Hepatocyte (in vitro differentiated cells): ENCODE measurements at regions not wholly inside any gene's neighbourhood (a gene's known extent, or its start where the extent isn't known, plus 50 kb on each side); places are given as distances from the start of the nearest gene placed in this dataset.
"Not testable (repeated sequence)": the region's sequence is repeated elsewhere in the genome, so short reads cannot be mapped to it uniquely, and the experiment has no call there.

Source experiments
- DNase-seq: peaks from one replicate; pipeline ENCODE4 v3.0.0-alpha.2; 2016; ENCODE audit warnings: low spot score
- H2AFZ ChIP-seq: fragments of 200-600 bp; sonication (generic); 2 replicates; pipeline ENCODE4 v1.6.0; 2016; ENCODE audit warnings: antibody characterized with exemption, mild to moderate bottlenecking
- H3K27ac ChIP-seq: fragments of 200-600 bp; sonication (generic); 2 replicates; pipeline ENCODE4 v1.5.1; 2016; ENCODE audit warnings: mild to moderate bottlenecking
- H3K27me3 ChIP-seq: fragments of 200-600 bp; sonication (generic); 2 replicates; pipeline ENCODE4 v1.6.1; 2016
- H3K36me3 ChIP-seq: fragments of 200-600 bp; sonication (generic); replicated peaks from 2 replicates; pipeline ENCODE4 v1.5.1; 2016; ENCODE audit warnings: low read depth; ENCODE audit not compliant: insufficient read depth
- H3K4me1 ChIP-seq: fragments of 200-600 bp; sonication (generic); 2 replicates; pipeline ENCODE4 v1.5.1; 2016; ENCODE audit warnings: mild to moderate bottlenecking, moderate library complexity; ENCODE audit not compliant: insufficient read depth
- H3K4me2 ChIP-seq: fragments of 200-600 bp; sonication (generic); 2 replicates; pipeline ENCODE4 v1.6.0; 2016
- H3K4me3 ChIP-seq: fragments of 200-600 bp; sonication (generic); 2 replicates; pipeline ENCODE4 v1.5.1; 2016; ENCODE audit warnings: mild to moderate bottlenecking
- H3K79me2 ChIP-seq: fragments of 200-600 bp; sonication (generic); 2 replicates; pipeline ENCODE4 v1.6.0; 2017; ENCODE audit warnings: mild to moderate bottlenecking
- H3K9me2 ChIP-seq: fragments of 200-600 bp; sonication (generic); replicated peaks from 2 replicates; pipeline ENCODE4 v1.6.0; 2017; ENCODE audit warnings: mild to moderate bottlenecking; ENCODE audit not compliant: insufficient read depth
- H3K9me3 ChIP-seq: fragments of 200-600 bp; sonication (generic); 2 replicates; pipeline ENCODE4 v1.5.1; 2016; ENCODE audit warnings: low read depth, mild to moderate bottlenecking
- H4K20me1 ChIP-seq: fragments of 200-600 bp; sonication (generic); 2 replicates; pipeline ENCODE4 v1.6.0; 2016; ENCODE audit warnings: mild to moderate bottlenecking; ENCODE audit not compliant: insufficient read depth, poor library complexity, severe bottlenecking
- WGBS: methylation state at CpG from one replicate; pipeline ENCODE4 v1.1.6; 2016; ENCODE audit warnings: low lambda C conversion rate; ENCODE audit errors: missing lambda C conversion rate; 5-methylcytosine and 5-hydroxymethylcytosine counted together

DNA sequence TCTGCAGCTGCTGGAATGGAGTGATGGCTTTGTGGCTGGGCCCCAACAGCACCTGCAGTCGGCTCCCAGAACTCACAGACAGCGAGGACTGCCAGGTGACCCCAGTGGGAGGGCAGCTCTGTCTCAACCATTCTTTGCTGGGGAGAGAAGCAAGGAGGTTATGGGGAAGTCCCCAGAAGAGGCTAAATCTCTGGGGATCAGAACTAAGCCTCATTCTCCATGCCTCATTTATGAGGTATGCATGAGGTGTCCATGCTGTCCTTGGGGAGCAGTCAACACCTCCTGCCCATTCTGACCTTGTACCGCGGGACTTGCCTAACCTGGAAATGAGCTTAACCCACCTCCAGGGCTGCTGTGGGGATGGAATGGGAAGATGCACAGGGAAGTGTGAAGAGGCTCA is 111.5 kb upstream of the MTLN start:
- H3K4me3 ChIP-seq, H3K4me2 ChIP-seq, H3K9me2 ChIP-seq, H3K27ac ChIP-seq, DNase-seq, H3K79me2 ChIP-seq, H3K36me3 ChIP-seq, H3K27me3 ChIP-seq, H4K20me1 ChIP-seq, H3K9me3 ChIP-seq, H3K4me1 ChIP-seq, H2AFZ ChIP-seq: not testable (repeated sequence)
- WGBS: no CpG with 5 or more reads among the region's 4 CpGs

DNA sequence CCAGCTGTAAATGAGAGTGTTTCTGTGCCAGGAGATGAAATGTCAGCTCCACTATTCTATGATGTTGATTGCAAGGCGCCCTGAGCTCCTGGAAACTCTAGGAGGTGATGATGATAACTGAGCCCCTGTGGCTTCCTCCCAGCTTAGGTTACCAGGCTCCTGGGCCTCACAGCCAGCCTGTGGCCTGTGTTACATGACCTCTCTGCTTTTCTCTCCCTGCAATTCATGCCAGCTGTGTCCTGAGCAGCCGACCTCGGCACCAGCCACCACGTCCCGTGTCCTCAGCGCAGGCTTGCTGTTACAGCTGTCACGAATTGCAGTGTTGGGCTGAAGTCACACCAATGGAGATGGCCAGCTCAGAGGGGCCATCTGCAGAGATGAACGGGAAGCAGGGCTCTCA is 110.2 kb upstream of the MTLN start:
- H4K20me1 ChIP-seq, DNase-seq, H3K9me2 ChIP-seq, H3K4me1 ChIP-seq, H3K36me3 ChIP-seq, H3K79me2 ChIP-seq, H3K4me2 ChIP-seq, H3K4me3 ChIP-seq, H3K27ac ChIP-seq, H3K27me3 ChIP-seq, H3K9me3 ChIP-seq, H2AFZ ChIP-seq: not testable (repeated sequence)
- no CpG with 5 or more reads among the region's 8 CpGs for WGBS

DNA sequence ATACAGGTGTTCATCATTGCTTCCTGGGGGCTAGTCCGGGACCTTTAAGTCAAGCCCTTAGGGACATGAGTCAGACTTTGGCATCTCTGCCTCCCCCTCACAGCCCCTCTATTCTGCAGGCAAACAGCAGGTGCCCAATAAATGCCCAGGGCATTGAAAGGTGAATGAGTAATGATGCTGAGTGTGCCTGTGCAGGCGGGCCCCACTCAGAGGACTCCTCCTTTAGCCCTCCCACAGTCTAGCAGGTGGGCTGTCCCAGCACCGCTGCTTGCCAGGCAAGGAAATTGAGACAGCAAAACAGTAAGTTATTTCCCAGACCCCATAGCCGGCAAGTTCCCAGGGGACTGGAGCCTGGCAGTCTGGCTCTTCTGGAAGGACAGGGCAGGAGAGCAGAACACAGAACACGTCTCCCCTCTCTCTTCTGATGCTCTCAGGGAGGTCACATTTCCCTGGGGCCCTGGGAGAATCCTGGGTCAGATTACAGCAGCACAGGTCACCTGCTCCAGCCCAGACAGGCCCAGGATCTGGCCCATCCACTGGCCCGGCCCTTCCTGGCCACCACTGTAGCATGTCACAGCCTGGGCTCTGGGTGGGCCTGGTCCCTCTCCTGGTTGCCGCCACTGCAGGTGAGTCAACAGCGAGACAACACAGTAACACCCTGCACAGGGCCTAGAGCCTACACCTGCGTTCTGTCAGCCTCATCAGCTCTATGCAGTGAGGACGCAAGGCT is 108.7 kb upstream of the MTLN start:
- H3K27ac ChIP-seq, H3K27me3 ChIP-seq, H3K4me2 ChIP-seq, H3K9me2 ChIP-seq, H2AFZ ChIP-seq, H3K9me3 ChIP-seq, H3K4me3 ChIP-seq, H3K36me3 ChIP-seq, H3K4me1 ChIP-seq, H3K79me2 ChIP-seq, DNase-seq, H4K20me1 ChIP-seq: not testable (repeated sequence)
- WGBS: no CpG with 5 or more reads among the region's 10 CpGs

DNA sequence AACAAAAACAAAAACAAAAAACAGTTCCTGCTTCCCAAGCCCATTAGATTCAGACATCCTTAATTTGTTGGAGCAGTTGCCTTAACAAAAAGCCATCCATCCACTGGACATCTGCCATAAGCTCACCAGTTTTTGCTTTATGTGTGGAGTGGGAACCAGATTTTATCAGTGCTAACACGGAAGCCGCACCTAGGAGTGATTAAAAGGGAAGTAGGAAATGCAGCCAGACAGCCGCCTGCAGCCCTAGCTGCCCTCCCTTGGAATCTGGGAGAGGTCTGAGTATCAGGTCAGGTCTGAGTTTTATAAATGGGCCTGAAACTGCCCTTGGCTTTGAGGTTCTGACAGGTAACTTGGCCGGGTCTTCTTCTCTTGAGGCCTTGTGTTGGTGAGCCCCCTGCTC is 106.6 kb upstream of the MTLN start:
- H3K9me3 ChIP-seq, H3K27me3 ChIP-seq, H2AFZ ChIP-seq, H4K20me1 ChIP-seq, H3K4me3 ChIP-seq, H3K4me2 ChIP-seq, H3K4me1 ChIP-seq, H3K79me2 ChIP-seq, H3K36me3 ChIP-seq, DNase-seq, H3K9me2 ChIP-seq, H3K27ac ChIP-seq: not testable (repeated sequence)
- WGBS: no CpG with 5 or more reads among the region's 4 CpGs

DNA sequence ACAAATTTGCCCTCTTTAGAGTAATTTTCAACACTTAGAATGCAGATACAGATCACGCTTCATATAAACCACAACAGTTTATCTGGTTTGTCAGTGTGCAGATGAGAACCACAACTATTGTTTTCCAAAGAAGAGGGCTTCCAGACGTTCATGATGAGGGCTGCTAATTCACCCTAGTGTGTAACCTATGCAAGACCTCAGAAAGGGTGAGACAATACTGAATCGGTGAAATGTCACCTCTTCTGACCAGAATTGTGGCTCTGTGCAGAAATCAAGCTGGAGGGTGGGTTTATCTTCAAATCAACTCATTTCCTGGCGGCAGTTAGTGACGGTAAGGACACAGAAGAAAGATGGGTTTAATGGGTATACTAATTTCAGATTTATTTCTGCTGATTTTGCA is 105.0 kb upstream of the MTLN start:
- not testable (repeated sequence) for H3K36me3 ChIP-seq, H4K20me1 ChIP-seq, H2AFZ ChIP-seq, H3K27ac ChIP-seq, H3K79me2 ChIP-seq, H3K9me2 ChIP-seq, H3K27me3 ChIP-seq, H3K9me3 ChIP-seq, H3K4me1 ChIP-seq, H3K4me3 ChIP-seq, DNase-seq, H3K4me2 ChIP-seq
- whole genome bisulfite sequencing: no CpG with 5 or more reads among the region's 5 CpGs

DNA sequence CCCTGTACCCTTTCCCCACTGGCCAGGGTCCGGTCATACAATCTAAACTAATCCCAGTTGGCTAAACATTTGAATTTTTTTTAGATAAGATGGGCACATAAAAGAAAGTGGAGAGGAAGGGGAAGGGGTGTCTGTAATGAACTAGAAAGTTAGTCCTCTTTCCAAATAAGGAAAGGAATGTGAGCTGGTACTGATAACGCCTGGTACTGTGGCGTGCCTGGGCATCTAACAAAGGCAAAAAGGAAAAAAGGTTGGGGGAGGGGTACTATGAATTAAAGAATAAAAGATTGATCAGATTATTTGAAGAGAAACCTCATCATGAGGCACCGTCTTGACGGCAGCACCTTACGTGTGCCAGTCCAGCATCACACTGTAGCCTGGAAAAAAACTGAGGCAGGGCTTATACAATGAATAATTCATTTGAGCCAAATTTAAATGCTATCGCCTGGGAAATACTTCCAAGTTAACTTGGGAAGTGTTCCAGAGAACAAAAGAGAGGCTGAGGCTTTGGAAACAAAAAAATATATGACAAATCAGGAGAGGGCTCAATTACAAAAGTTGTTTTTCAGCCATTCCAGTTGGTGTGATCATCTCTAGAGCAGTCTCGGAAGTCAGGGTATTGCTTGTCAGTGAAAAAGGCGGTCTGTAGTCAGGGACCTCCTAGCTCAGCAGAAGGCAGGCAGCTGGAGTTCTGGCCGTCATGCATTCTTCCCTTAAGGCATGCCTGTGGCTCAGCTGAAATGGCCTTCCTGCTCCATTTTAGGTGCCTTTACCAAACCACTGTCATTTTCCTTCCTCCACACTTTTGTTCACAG is 103.9 kb upstream of the MTLN start:
- not testable (repeated sequence) for H3K4me2 ChIP-seq, H3K36me3 ChIP-seq, H3K27me3 ChIP-seq, H3K9me3 ChIP-seq, H3K27ac ChIP-seq, DNase-seq, H4K20me1 ChIP-seq, H3K4me1 ChIP-seq, H2AFZ ChIP-seq, H3K9me2 ChIP-seq, H3K79me2 ChIP-seq, H3K4me3 ChIP-seq
- no CpG with 5 or more reads among the region's 10 CpGs for WGBS

DNA sequence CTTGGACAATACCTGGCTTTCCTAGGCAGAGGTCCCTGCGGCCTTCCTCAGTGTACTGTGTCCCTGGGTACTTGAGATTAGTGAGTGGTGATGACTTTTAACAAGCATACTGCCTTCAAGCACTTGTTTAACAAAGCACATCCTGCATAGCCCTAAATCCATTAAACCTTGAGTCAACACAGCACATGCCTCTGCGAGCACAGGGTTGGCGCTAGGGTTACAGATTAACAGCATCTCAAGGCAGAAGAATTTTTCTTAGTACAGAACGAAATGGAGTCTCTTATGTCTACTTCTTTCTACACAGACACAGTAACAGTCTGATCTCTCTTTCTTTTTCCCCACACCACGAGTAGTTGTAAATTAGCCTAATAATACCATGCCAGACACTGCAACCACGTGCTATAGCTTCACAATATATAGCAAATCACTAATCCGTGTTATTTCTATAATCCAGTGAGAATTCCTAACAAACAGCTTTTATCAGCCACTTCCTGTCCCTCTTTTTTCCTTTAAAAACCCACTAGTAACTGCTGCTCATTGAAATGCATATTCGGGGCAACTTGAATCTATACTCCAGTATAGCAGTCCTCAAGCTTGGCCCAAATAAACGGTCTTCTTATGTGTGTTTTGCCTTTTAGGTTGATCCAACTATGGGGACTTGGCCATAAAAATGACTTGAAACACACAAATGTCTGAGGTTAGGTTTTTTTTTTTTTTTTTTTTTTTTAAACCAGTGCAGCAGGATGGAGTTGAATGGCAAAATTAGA is 102.9 kb upstream of the MTLN start:
- not testable (repeated sequence) for H3K4me3 ChIP-seq, H3K4me1 ChIP-seq, H3K27ac ChIP-seq, H2AFZ ChIP-seq, H3K27me3 ChIP-seq, H3K9me2 ChIP-seq, H3K36me3 ChIP-seq, H4K20me1 ChIP-seq, DNase-seq, H3K79me2 ChIP-seq, H3K9me3 ChIP-seq, H3K4me2 ChIP-seq
- WGBS: no CpG with 5 or more reads among the region's 9 CpGs

DNA sequence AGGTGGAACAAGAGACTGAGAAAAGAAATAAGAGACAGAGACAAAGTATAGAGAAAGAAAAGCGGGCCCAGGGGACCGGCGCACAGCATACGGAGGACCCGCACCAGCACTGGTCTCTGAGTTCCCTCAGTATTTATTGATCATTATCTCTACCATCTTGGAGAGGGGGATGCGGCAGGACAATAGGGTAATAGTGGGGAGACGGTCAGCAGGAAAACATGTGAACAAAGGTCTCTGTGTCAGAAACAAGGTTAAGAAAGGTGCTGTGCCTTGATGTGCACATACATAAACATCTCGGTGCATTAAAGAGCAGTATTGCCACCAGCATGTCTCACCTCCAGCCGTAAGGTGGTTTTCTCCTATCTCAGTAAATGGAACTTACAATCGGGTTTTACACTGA is 102.1 kb upstream of the MTLN start:
- H3K4me1 ChIP-seq, H3K36me3 ChIP-seq, H3K9me2 ChIP-seq, H4K20me1 ChIP-seq, H3K27me3 ChIP-seq, H3K4me2 ChIP-seq, H3K79me2 ChIP-seq, H3K4me3 ChIP-seq, H2AFZ ChIP-seq, H3K9me3 ChIP-seq, DNase-seq: not testable (repeated sequence)
- WGBS: 67% methylated on average over 2 of the region's 10 CpGs
- H3K27ac ChIP-seq: peak overlapping the region; percentile 86

DNA sequence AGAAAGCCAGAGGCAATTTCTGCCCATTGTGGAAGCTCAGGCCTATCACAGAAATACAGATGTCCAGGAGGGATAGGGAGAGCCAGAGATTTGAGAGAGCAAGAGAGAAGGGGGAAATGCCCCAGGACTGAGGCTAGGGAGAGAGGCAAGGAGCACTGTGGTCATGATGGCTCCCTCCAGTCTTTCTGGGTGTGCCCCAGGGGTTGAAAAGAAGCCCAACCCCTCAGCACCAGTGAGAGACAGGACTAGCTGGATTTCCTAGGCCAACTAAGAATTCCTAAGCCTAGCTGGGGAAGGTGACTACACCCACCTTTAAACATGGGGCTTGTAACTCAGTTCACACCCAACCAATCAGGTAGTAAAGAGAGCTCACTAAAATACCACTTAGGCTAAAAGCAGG is 100.7 kb upstream of the MTLN start:
- H3K4me1 ChIP-seq, H3K9me2 ChIP-seq, H4K20me1 ChIP-seq, H2AFZ ChIP-seq, H3K27ac ChIP-seq, DNase-seq, H3K36me3 ChIP-seq, H3K9me3 ChIP-seq, H3K4me2 ChIP-seq, H3K4me3 ChIP-seq, H3K27me3 ChIP-seq, H3K79me2 ChIP-seq: not testable (repeated sequence)
